ENCODE measurements at regions not wholly inside any gene's neighbourhood (a gene's known extent, or its start where the extent isn't known, plus 50 kb on each side); places are given as distances from the start of the nearest gene placed in this dataset.

GRCh38 chr15:81950841-81951414 lies 94.9 kb downstream of the MEX3B start (continued):
- TF ChIP-seq ZBTB40 (IDR thresholded peaks at IDR 0.05) (no peak), ZBTB40 (CRISPR knock-in tag; IDR thresholded peaks at IDR 0.05) (no peak), NCOR1 (IDR thresholded peaks at IDR 0.05) (peak; percentile 64), KLF6 (CRISPR knock-in tag; IDR thresholded peaks at IDR 0.05; ENCODE audit: borderline replicate concordance) (no peak), MYC (IDR thresholded peaks at IDR 0.05; ENCODE audit: low read depth, low read length) (no peak), MYC (CRISPR knock-in tag; IDR thresholded peaks at IDR 0.05; ENCODE audit: borderline replicate concordance, low read depth) (no peak), ELF2 (CRISPR knock-in tag; IDR thresholded peaks at IDR 0.05) (no peak), TBL1XR1 (IDR thresholded peaks at IDR 0.05; ENCODE audit: low read length in 2 of 2) (peak in 1 of 2 experiments; percentile 64; a peak in 1 of 4 replicates), PCBP2 (IDR thresholded peaks at IDR 0.05; ENCODE audit: low read depth, low read length, poor library complexity, severe bottlenecking) (no peak), MNT (conservative IDR thresholded peaks at IDR 0.05) (0 out of 4 replicates have a peak, but pooled peaks of 1 of the 2 experiments have one; percentile 20), SMARCE1 (IDR thresholded peaks at IDR 0.05) (peak; percentile 47), TRIM25 (IDR thresholded peaks at IDR 0.05; ENCODE audit: borderline replicate concordance) (no peak), SOX6 (IDR thresholded peaks at IDR 0.05) (peak; percentile 87), ARID1B (IDR thresholded peaks at IDR 0.05) (peak; percentile 80), CGGBP1 (CRISPR knock-in tag; IDR thresholded peaks at IDR 0.05) (no peak), NFIC (IDR thresholded peaks at IDR 0.05) (no peak), KDM5B (IDR thresholded peaks at IDR 0.05; ENCODE audit: insufficient replicate concordance, low read depth, low read length) (no peak)
